Left ventricle myocardium superior (tissue), 1 donor: ENCODE measurements at regions not wholly inside any gene's neighbourhood (a gene's known extent, or its start where the extent isn't known, plus 50 kb on each side); places are given as distances from the start of the nearest gene placed in this dataset.
"Not testable (repeated sequence)": the region's sequence is repeated elsewhere in the genome, so short reads cannot be mapped to it uniquely, and the experiment has no call there.

Source experiments
- ATAC-seq: fragments of 200-7000 bp; cut with Tn5 transposase; one replicate; pipeline ENCODE4 v1.9.1; 2020; ENCODE audit warnings: mild to moderate bottlenecking, moderate library complexity
- DNase-seq: peaks from one replicate; pipeline ENCODE4 v3.0.0-alpha.2; 2020
- intact Hi-C: fragments of 100-400 bp; cut with micrococcal nuclease; formaldehyde crosslinking; loops from one replicate; pipeline ENCODE4 v1.11.0; 2022
- donor health status: DM: no; HTN: yes; CAD: no; lungs with severe emphysema.

DNA sequence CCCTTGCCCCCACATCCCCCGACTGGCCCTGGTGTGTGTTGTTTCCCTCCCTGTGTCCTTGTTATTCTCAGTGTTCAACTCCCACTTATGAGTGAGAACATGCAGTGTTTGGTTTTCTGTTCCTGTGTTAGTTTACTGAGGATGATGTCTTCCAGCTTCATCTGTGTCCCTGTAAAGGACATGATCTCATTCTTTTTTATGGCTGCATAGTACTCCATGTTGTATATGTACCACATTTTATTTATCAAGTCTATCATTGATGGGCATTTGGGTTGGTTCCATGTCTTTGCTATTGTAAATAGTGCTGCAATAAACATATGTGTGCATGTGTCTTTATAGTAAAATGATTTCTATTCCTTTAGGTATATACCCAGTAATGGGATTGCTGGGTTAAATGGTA, 147.2 kb downstream of the CYB561 start:
- DNase-seq, intact Hi-C loops, ATAC-seq: not testable (repeated sequence)

DNA sequence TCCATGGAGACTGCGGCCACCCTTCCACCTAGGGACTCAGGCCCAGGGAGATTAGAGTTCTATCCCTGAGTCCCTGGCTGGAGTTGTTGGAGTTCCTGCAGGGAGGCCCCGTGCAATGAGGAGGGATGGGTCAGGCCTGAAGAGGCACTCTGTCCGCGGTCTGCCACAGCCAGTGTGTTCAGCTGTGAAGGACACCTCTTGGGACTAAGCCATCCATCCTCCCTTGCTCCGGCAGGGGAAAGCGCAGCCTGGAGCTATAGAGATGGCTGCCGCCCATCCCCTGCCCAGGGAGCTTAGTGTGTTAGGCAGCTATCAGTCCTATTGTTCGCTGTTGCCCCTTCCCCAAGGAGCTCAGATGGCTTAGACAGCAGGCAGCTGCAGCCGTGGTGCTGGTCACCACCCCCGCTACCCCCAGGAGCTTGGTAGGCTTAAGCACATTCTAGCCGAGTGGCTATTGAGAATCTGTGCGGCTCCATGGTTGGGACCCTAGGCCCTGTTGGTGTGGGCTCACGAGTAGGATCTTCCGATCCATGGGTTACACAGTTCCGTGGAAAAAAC, 141.3 kb downstream of the CYB561 start:
- no peak for DNase-seq
- ATAC-seq, result no peak
- intact Hi-C loops, result no loop called here

DNA sequence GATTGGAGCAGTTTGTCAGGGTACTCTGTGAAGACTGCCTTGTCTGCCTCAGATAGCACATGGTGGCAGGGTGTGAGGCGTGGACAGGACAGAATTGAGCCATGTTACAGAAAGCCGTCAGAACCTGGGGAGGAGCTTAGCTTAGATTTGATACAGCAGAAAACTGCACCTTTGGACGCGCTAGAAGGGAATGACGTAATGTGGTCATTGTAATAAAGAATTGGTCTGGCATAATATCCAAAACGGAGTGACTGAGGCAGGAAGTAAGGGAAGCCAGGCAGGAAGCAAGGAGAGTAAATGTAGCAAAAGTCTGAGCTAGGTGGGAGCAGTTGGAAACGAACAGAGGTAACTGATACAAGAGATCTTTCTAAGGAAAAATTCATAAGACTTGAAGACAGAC, 140.2 kb downstream of the CYB561 start:
- DNase-seq (no peak), ATAC-seq (no peak)
- intact Hi-C loops, result no loop called here

DNA sequence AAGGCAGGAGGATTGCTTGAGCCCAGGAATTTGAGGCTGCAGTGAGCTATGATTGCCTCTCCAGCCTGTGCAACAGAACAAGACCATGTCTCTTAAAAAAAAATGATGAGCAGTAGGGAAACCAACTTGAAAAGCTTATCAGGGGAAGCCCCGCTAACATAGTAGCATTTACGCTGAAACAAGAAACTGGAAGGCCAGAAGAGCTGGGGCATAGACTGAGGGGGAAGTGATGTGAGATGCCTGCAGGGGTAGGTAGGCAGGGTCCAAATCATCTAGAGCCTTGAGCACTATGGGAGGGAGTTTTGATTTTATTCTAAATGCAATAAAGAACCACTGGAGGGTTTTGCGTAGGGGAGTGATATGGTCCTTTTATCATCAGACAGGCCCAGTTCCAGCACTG, 139.3 kb downstream of the CYB561 start:
- no peak for ATAC-seq
- intact Hi-C loops, result no loop called here
- DNase-seq, result no peak

DNA sequence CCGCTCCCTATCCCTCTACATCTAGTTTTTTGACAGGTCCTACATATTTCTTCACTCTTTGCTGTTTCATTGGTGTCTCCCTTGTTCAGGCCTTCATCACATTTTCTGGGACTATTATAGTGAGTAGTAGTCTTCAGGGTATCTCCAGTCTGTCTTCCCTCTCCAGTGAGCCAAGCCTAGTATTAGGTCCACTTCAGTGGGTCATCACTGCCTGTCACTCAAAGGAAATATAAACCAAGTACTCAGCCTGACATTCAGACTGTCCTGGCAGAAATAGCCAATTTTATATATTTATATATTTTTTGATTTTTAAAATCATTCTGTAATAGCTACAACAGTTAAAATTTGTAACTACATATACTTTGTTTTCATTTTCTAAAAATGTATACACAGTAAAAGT, 137.8 kb downstream of the CYB561 start:
- intact Hi-C loops, result no loop called here
- ATAC-seq (no peak), DNase-seq (no peak)

DNA sequence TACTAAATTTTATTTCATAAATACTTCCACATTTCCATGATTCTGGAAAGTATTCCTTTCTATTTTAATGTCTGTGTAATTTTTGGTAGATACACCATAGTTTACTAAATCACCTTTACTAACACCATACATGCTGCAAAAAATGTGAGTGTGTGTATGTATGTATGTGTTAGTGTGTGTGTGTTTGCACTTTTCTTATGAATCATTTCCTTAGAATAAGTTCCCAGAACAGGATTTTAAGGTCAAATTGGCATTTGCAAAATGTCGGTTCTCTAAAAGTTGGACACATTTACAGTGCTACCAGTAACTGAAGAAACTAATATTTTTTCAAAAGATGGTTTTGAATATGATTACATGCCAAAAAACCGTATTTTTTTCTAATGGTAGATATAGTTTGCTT, 137.1 kb downstream of the CYB561 start:
- DNase-seq (no peak), ATAC-seq (no peak)
- intact Hi-C loops, result no loop called here

DNA sequence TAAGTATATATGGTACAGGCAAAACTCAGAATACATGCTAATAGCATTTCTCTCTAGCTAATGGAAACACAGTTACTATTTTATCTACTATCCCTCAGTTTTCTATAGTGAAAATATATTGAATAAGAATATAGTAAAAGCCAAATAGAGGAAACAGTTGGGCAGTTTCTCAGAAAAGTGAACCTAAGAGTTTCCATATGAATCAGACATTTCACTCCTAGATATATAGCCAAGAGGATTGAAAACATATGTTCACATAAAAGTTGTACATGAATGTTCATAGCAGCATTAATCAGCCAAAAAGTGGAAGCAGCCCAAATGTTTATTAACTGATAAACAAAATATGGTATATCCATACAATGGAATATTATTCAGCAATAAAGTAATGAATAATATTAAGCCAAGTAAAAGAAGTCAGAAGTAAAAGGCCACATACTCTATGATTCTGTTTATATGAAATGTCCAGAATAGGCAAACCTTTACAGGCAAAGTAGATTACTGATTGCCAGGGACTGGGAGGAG, 134.6 kb downstream of the CYB561 start:
- intact Hi-C loops, result no loop called here
- ATAC-seq, result no peak

DNA sequence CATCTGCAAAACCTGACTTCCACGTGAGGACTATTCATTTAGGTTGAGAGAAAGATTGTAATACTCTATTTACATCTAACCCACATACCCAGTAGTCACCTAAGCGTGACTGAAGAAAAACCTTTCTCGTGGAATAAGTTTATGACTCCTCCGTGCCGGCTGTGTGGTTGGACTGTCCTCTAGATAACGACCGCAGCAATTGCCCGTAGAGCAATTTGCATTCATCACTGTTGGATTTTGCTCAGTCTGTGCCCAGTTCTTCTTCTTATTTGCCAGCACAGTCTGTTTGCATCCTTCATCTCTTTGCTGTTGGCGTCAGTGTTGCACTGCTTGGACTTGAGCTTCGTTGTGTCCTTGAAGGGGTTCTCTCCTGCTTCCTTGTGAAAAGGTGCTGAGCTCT, 131.3 kb downstream of the CYB561 start:
- no peak for ATAC-seq
- intact Hi-C loops, result no loop called here

More for the DNA sequence above, 134.6 kb downstream of the CYB561 start:
- DNase-seq, result no peak

DNA sequence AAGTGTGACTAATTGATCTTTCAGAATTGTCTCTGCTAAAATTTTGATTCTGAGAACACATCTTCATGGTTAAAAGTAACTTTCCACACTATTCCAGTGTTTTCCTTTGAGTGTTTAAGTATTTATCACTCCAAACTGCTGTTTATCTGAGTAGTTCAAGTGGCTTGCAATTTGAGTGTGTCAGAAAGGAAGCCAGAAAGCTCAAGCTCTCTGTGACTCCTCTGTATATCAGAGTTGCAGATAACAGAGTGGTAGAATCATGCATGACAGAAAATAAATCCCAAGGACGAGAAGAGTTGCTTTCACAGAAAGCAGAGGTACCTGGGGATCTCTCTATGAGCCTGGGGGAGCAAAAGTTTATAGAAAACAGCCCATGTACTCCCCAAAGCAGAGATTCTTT, 130.0 kb downstream of the CYB561 start:
- no peak for DNase-seq
- intact Hi-C loops, result no loop called here
- ATAC-seq, result peak; percentile 49

More for the DNA sequence above, 131.3 kb downstream of the CYB561 start:
- no peak for DNase-seq

DNA sequence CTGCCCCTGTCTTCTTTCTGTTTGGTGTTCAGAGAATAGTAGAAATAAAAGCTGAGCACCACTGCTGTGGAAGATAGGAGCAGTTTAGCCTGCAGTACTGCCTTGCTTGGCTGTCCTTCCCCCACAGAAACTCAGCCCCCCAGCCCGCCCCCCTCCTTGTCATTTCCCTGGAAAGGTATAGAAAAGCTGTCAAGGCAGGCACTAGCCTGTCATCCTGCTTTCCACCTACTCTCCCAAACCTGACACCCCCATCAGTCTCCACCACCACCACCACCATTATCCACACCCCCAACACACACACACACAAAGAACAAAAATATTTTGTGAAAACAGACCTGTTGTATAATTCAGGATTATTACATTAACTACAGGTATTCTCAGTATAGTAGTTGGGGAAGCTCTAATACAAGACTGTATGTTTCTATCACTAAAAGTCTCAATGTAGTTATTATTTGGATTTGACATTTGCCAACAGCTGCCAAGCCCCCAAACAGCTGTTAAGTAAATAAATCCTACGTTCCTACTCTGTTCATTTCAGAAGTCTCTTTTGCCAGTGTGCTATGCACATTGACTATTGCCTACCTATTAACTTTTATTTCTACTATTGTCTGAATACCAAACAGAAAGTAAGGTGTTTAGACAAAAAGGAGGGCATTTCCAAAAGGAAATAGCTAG, 128.8 kb downstream of the CYB561 start:
- intact Hi-C loops, result no loop called here
- DNase-seq, result no peak
- ATAC-seq, result no peak

DNA sequence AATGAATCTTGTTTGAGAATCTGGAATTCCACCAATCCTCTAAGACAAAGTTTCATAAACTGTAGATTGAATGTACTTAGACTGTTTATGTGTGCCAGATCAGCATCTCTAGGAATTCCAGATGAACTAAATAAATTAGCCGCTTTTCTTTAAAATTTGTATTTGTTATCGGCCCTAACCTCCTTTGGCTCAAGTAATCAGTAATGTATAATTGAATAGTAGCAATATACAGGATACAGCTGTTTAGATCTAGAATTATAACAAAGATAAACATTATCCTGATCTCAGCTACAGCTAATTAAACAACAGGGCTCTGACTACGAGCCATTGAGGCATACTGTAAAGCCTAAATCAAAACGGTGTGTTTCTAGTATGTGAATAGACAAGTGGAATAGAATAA, 120.3 kb downstream of the CYB561 start:
- ATAC-seq (no peak), DNase-seq (no peak)
- intact Hi-C loops, result no loop called here

DNA sequence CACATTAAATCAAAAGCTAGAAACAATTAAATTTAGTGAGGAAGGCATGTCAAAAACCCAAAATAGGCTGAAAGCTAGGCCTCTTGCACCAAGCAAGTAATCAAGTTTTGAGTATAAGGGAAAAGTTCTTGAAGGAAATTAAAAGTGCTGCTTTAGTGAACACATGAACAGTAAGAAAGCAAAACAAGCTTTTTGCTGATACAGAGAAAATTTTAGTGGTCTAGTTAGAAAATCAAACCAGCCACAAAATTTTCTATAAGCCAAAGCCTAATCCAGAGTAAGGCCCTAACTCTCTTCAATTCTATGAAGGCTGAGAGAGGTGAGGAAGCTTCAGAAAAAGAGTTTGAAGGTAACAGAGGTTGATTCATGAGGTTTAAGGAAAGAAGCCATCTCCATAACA, 116.2 kb downstream of the CYB561 start:
- DNase-seq, result no peak
- intact Hi-C loops, result no loop called here

DNA sequence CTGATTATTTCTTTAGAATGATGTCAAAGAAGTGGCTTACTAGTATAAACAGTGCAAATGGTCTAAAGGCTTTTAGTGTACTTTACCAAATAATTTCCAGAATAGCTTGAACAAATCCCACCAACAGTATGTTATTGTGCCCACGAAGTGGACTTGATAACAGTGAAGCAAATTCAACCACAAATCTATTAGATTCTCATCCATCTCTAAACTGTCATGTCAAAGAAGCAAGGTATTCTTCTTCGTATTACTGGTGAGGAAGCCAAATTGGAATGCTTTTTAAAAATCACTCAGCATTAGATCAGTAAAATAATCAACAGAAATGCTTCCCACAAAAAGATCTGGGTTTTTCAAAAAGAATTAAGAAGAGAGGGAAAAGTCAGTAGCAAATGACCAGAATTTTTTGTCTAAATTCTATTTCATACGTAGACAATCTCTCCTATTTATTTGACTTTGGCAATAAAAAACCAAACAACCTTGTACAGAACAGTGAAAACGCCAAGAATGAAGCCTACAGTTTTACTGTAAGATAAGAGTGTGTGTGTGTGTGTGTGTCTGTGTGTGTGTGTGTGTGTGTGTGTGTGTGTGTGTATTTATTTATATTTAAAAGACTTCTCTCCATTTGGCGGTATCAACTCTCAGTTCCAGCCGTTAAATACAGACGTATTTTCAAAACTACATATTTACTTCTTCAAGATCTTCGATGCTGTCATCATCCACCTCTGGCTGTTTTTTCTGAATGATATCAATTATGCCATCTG, 114.6 kb downstream of the CYB561 start:
- ATAC-seq, result no peak
- intact Hi-C loops, result no loop called here
- no peak for DNase-seq

More for the DNA sequence above, 116.2 kb downstream of the CYB561 start:
- ATAC-seq, result no peak

DNA sequence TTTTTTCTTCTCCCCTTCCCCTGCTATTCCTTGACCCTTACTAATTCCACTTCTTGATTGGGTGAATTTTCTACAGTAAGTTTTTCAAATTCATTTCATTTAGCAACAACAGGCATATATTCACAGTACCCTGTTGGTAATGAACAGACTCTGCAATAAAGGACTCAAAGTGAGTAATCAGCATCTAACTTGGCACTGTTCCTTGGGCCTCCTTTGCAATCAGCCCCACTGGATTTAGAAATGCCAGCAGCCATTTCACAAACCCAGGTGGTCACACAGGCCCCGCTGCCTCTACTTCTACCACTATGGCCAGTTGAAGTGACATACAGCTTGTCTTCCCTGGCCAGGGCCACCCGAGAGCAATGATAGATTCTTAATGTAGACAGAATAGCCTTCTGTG, 113.8 kb downstream of the CYB561 start:
- DNase-seq, result no peak
- no peak for ATAC-seq
- intact Hi-C loops, result no loop called here

DNA sequence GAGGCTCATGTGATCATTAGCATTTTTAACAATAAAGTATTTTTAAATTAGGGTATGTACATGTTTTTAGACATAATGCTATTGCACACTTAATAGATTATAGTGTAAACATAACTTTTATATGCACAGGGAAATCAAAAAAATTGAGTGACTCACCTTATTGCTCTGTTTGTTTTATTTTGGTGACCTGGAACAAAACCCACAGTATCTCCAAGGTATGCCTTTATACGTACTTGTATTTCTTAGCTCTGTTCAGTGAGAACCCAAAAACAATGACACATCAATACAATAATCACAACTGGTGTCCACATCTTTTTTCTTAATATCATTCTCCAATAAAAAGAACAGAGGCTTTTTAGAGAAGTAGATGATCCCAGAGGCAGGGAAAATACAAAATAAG, 112.2 kb downstream of the CYB561 start:
- DNase-seq (no peak), ATAC-seq (no peak)
- intact Hi-C loops, result no loop called here

DNA sequence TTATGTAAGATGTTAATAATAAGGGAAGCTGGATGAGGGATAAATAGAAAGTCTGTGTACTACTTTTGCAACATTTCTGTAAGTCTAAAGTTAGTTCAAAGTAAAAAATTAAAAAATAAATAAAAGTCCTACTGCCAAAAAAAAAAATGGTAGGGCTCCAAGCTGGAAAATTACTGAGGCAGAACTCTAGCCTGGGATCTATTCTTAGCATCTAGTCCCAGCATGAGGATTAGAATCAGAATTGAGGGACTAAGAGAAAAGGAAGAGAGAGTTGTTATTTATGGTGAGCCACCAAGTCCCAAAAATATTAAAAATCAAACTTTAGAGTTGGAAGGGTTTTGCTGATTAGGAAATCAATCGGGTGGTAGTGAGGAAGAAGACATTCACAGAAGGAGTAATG, 110.3 kb downstream of the CYB561 start:
- ATAC-seq, result peak; percentile 39
- intact Hi-C loops, result no loop called here
- DNase-seq, result no peak

DNA sequence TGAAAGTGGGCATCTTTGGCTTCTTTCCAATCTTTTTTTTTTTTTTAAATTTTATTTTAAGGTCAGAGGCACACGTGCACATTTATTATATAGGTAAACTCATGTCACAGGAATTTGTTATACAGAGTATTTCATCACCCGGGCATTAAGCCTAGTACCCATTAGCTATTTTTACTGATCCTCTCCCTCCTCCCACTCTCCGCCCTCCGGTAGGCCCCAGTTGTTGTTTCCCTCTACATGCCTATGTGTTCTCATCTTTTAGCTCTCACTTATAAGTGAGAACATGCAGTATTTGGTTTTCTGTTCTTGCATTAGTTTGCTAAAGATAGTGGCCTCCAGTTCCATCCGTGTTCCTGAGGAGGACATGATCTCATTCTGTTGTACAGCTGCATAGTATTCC, 108.5 kb downstream of the CYB561 start:
- ATAC-seq (no peak), DNase-seq (no peak)
- intact Hi-C loops, result no loop called here

DNA sequence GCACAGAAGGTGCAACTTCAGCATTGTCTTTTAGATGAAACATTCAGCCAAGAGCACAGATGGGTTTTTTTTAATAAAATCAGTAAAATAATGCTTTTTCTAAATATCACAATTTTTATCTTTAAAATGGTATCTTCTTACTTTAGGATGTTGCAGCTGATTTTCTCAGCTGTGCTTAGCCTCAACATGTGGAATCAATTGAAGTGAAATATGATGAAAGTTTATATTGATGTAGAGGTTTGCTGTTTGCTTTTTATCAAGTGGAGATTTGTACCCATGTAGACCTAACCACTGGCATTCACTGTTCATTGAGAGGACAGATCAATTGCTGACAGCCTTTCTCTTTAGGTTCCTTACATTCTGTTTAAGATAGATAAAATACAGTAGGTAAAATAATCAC, 107.8 kb downstream of the CYB561 start:
- DNase-seq (no peak), ATAC-seq (no peak)
- intact Hi-C loops, result no loop called here

DNA sequence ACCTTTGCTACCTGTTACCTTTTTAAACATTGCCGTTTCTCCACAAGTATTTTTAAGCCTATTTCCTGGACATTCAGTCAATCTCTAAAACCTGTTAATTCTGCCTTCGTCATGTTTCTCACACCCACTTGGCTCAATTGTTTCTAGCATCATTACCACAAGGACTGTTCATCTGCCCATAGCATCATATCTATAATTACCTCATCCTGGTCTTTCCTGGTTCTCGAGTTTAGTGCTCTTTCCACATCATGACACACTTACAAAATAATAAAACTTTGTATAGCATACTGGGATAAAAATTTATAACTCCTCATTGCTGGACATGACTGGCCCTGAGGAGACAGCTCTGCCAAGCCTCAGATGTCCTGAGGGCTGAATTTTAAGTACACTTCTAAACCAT, 104.8 kb downstream of the CYB561 start:
- intact Hi-C loops, result no loop called here
- DNase-seq (no peak), ATAC-seq (no peak)

DNA sequence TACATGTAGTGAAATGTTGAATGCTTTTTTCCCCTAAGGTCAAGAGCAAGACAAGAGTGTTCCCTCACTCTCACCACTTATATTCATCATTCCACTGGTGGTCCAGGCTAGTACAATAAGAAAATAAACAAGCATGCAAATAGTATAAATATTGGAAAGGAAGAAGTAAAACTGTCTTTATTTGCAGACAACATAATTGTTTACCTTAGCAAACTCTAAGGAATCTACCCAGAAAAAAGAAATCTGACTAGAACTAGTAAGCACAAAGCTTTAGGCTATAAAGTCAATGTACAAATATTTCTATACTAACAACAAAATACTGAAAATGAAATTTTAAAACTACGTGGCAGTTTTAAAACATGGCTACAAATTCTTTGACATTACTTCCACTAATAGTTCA, 101.7 kb downstream of the CYB561 start:
- ATAC-seq (no peak), DNase-seq (no peak)
- intact Hi-C loops, result no loop called here

DNA sequence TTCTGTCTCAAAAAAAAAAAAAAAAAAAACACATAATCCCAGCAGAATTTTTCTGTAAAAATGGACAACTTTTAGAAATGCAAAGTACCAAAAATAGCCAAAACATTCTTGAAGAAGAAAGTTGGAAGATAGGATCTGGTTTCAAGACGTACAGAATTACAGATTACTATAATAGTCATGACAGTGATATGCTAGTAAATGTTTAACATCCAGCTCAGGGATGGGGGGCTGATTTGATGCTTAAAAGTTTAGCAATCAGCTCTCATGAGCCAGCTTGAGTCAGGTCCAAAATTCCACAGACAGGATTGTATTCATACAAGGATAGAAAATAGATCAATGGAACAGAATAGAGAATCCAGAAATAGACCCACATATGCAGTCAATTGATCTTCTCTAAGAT, 100.5 kb downstream of the CYB561 start:
- no peak for ATAC-seq
- DNase-seq, result no peak
- intact Hi-C loops, result no loop called here
